CD4-positive, alpha-beta T cell treated with Interferon gamma for 1 hour (primary cell): ENCODE measurements at regions not wholly inside any gene's neighbourhood (a gene's known extent, or its start where the extent isn't known, plus 50 kb on each side); places are given as distances from the start of the nearest gene placed in this dataset.
"Not testable (repeated sequence)": the region's sequence is repeated elsewhere in the genome, so short reads cannot be mapped to it uniquely, and the experiment has no call there.

Source experiments
- DNase-seq: peaks from one replicate; pipeline ENCODE4 v3.0.0-alpha.2; 2020

- DNase-seq = no peak
Measured at GRCh38 chr1:172717722-172718465, 59.0 kb downstream of the FASLG start.

DNA sequence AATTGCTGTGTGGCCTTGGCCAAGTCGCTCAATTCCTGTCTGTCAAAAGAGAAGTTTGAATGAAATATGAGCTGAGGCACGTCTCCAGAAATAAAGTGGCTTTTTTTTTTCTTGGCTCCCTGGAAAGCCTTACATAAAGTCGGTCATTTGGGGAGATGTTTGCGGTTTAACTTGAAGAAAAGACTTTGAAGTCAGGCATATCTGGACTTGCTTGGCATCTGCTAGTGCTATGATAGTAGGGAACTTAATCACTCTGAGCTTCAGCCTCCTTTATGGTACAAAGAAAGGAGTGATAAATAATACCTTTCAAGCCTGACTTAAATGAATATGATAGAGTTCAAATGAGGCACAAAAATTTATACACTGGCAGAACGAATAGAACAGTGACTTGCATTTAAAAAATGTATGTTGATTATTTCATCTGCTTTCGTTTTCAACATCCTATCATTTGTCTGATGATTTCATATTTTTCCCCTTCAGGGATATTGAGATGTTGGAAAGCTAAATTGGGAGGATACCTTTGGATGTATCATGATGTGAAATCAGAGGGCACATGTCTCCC is 60.2 kb downstream of the FASLG start:
- DNase-seq = no peak

DNA sequence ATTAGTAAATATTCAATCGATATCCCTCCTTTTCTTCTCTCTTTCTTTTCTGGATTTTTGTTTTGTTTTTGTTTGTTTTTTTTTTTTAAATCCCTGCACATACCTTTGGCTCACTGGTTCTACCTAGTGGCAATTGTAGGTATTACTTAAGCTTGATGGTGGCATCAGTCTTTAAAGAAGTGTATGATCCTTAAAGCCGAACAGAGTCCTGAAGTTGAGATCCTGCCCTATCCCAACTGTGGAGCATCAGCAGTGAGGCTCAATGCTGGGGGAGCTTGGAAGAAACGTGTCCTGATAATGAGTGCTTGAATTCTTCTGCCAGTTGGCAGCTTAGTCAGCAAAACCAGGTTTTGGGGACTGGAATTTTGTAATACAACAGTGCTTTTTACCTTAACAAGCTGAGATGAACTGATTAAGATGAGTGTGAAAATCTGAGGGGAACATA is 60.8 kb downstream of the FASLG start:
- DNase-seq = no peak

- DNase-seq = no peak
Measured at GRCh38 chr1:172720339-172720738, 61.4 kb downstream of the FASLG start.

- DNase-seq = no peak
Measured at GRCh38 chr1:172723251-172723650, 64.3 kb downstream of the FASLG start.

- no peak for DNase-seq
Measured at GRCh38 chr1:172724232-172724631, 65.3 kb downstream of the FASLG start.

DNA sequence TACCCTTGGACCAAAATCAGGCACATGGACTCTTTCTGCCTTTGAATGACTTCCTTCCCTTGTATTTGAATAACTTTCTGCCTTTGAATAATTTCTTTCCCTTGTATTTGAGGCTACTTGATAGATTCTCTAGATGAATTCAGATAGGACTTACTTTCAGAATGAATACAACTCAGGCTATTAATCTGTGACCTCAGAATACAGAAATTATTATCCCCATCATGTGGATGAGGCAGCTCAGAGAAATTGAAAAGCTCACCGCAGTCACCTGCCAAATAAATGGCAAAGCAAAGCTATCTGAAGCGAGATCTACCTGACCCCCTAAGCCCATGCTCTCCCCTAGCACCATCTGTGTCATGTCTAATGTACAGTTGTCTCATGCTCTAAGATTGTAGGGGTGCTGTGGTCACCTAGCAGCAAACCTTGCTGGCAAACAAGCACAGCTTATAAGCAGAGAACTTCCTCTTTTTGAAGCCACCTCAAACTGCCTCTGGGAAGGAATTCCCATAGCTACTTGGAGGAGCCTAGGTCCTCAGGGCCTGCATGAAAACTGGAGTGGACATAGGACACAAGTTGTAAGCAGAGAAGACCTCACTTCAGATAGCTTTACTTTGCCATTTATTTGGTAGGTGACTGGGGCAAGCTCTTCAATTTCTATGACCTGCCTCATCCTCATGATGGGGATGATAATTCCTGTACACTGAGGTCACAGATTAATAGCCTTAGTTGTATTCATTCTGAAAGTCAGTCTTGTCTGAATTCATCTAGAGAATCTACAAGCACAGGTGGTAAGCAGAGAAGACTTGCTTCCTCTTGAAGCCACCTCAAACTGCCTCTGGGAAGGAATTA is 66.1 kb downstream of the FASLG start:
- peak; percentile 6 for DNase-seq

GRCh38 chr1:172726740-172727139 is 67.8 kb downstream of the FASLG start:
- peak; percentile 18 for DNase-seq

- DNase-seq = no peak
Measured at GRCh38 chr1:172727275-172727857, 68.5 kb downstream of the FASLG start.

DNA sequence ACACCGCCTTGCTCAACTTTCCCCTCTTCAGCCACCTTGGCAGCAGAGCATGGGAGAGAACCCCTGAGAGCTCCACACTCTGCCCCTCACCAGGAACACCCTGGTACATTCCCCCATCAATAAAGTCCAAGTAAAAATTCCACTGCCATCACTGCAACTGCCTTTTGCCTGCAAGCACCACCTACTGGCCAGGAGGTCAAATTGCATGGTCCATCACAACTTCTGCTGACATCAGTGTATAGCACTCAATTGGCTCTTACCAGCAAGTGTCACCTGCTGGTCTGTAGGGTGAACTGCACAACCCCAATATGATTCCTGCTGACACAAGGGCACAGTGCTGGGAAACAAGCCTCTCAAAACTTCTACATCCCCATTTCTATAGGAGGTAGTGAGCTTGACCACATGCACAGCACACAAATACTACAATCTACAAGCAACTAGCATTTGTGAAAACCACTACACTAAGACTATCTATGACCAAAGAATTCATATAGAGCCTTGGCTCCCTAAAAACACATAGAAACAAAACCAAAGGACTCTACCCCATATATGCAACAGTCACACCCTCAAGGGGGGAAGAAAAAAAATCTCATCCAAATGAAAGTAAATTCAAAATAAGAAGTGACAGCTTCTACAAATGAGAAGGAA is 69.2 kb downstream of the FASLG start:
- peak; percentile 46 for DNase-seq

GRCh38 chr1:172728705-172729104 is 69.8 kb downstream of the FASLG start:
- DNase-seq = not testable (repeated sequence)

DNA sequence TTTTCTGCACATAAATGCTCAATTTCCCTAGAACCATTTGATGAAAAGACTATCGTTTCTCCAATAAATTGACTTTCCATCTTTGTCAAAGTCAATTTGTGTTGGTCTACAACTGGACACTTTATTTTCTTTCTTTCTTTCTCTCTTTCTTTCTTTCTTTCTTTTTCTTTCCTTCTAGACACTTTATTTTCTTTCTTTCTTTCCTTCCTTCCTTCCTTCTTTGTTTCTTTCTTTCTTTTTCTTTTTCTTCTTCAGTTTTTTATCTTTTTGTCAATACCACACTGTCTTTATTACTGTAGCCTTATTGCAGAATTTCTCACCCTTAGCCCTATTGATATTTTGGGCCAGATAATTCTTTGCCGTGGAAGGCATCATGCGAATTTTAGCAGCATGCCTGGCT is 73.5 kb downstream of the FASLG start:
- no peak for DNase-seq

DNA sequence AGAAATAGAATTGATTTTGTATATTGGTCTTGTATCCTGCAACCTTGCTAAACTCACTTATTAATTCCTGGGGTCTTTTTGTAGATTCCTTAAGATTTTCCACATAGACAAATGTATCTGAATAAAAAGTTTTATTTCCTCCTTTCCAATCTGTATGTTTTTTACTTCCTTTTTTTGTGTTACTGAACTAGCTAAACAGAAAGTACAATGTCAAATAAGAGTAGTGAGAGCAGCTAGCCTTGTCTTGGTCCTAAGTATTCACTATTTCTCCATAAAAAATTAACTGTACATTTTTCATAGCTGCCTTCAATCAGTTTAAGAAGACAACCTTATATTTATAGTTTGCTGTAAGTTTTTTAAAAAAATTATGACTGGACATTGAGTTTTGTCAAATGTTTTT is 74.9 kb downstream of the FASLG start:
- no peak for DNase-seq

DNA sequence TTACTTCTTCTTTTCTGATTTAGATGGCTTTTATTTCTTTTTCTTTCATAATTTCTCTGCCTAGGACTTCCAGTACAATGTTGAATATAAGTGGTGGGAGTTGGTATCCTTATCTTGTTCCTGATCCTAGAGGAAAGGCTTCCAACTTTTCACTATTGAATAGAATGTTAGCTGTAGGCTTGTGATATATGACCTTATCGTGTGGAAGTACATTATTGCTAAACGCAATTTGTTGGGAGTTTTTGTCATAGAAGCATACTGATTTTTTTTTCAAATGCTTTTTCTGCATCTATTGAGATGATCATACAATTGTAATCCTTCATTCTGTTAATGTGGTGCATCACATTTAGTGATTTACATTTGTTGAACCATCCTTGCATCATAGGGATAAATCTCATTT is 79.5 kb downstream of the FASLG start:
- DNase-seq = no peak

DNA sequence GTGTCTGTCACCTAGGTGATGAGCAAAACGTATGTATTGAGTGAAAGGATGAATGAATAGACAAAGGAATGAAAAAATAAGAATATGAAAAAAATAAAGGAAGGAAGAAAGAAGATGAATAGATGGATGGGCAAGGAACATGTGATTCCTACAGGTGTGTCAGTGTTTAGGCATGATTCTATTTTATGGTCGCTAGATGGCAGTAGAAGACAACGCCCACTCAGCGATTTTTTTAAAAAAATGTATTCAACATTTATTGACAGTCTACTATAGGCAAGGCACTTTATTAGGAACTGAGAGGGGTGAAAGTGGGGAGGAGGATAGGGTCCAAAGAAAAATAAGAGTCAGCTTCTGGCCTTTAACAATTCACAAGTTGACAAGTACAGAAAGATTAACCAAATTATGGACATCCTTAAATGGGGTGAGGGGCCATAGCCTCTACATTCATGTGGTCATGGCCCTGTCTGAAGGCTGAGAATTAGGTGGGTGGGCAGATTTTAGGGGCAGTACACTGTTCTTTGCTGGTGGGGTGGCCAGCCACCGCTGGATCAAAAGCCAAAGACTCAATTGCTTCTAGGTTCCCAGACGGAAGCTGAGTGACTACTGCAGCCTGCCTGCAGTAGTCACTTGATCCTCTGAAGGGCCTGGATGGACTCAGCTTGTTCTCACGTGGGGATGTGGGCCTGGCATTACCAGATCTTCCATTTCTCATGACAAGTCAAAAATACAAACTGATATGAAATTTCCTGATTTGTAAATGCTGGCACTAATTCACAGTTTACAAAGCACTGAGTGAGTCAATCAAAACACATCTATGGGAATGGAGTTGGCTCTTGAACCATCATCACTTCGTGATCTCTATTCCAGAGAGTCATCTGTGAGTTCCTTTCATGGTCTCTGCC is 83.9 kb downstream of the FASLG start:
- no peak for DNase-seq

GRCh38 chr1:172745014-172745413 is 86.1 kb downstream of the FASLG start:
- DNase-seq = no peak

DNA sequence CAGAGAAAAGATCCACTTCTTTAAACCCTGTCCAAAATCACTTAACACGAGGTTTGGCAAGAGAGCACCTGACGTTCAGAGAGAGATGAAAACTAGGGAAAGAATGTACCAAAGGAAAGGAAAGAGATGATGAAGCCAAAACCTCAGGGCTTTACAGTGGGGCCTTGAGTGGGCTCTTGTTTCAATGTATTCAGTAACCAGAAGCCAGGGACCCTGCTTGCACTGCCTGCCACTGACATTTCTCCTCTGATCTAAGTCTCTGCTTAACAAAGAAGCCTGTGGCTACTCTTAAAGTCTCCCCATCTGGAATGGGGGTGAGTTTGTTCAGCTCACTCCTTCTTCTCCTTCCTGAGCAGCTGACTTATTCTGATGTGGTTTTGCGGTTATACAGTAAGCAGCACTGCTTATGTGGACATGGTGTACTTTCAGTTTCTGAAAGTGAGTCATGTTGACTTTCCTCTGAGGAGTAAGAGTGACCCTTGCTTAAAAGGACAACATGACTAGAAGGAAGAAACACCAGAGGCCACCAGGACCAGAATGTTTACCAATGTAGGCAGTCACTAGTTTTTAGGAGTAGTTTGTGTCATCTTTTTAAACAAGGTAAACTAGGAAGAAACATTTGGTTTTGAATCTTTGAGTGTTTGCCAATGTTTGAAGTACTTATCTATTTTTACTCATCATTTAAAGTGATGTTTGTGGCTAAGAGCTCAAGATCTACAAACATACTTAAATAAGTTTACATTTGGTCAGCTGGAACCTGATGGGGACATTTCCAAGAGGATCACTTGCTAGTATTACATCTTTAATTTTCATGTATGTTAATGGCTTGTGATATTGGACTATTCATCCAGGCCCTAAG is 87.4 kb downstream of the FASLG start:
- peak; percentile 40 for DNase-seq

- DNase-seq = no peak
Measured at GRCh38 chr1:172748201-172748600, 89.3 kb downstream of the FASLG start.

DNA sequence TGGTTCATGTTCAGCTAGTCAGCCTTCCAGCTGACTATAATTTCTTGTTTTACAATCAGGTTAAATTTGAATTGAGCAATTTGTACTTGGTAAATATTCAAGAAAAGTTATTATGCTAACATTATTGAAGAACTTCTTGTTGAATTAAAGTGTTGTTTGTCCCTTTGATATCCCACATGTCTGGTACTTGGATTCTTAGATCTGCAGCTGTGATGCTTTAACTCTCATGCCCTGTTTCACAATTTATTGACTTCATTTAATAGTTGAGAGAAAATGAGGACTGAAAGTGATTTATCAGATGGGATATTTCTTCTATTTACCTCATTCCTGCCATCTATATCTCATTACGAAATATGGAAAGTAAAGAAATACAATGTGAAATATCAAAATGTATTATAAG is 92.8 kb downstream of the FASLG start:
- DNase-seq = no peak

GRCh38 chr1:172753964-172754363 is 95.1 kb downstream of the FASLG start:
- no peak for DNase-seq

DNA sequence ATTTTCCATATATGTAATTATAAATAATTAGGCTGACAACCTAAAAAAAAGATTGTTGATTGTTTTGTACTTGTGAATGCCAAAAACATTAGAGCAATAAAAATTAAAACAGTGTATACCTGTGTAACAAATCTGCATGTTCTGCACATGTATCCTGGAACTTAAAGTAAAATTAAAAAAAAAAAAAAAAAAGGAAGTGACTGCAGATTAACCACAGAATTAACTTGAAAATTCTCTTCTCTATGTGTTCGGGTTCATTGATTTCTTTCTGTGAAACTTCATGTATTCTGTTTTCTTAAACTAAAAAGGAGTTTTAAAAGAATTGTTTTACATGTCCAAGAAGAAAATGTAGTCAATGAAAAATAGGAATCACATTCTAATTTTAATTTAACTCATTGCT is 95.7 kb downstream of the FASLG start:
- DNase-seq = no peak
